WTC11 (cell line): ENCODE measurements at regions not wholly inside any gene's neighbourhood (a gene's known extent, or its start where the extent isn't known, plus 50 kb on each side); places are given as distances from the start of the nearest gene placed in this dataset.

ENCODE experiments used
- ATF2 ChIP-seq: sonication (generic); formaldehyde crosslinking; IDR thresholded peaks from 2 replicates; pipeline ENCODE4 v1.8.1; 2022; ENCODE audit warnings: low read depth, missing genetic modification reagents, borderline replicate concordance
- ELF4 ChIP-seq: sonication (generic); formaldehyde crosslinking; IDR thresholded peaks from 2 replicates; pipeline ENCODE4 v1.8.1; 2022; ENCODE audit warnings: low read depth, mild to moderate bottlenecking, moderate library complexity, missing genetic modification reagents
- JAZF1 ChIP-seq: fragments of 250-450 bp; sonication (Bioruptor Pico); IDR thresholded peaks from 2 replicates; pipeline ENCODE4 v1.9.0; 2021; ENCODE audit warnings: moderate library complexity, mild to moderate bottlenecking, inconsistent platforms
- KAT7 ChIP-seq: sonication (generic); formaldehyde crosslinking; IDR thresholded peaks from 2 replicates; pipeline ENCODE4 v1.8.1; 2023; ENCODE audit warnings: missing genetic modification reagents, mild to moderate bottlenecking, borderline replicate concordance
- NR2C2 ChIP-seq: sonication (generic); formaldehyde crosslinking; IDR thresholded peaks from 2 replicates; pipeline ENCODE4 v1.8.0; 2022; ENCODE audit warnings: mild to moderate bottlenecking, missing genetic modification reagents
- TF ChIP-seq, protein P1 (sequence below): fragments of 200-600 bp; IDR thresholded peaks from 2 replicates; pipeline ENCODE4 v1.8.0; 2022; ENCODE audit warnings: antibody characterized with exemption
- TF ChIP-seq, protein P2 (sequence below): sonication (generic); formaldehyde crosslinking; IDR thresholded peaks from 2 replicates; pipeline ENCODE4 v1.8.1; 2022; ENCODE audit warnings: low read depth, mild to moderate bottlenecking, moderate library complexity, missing genetic modification reagents, borderline replicate concordance

GRCh38 chr13:18959996-18960395 lies 221.6 kb downstream of the TUBA3C start:
- TF ChIP-seq, protein P1, sequence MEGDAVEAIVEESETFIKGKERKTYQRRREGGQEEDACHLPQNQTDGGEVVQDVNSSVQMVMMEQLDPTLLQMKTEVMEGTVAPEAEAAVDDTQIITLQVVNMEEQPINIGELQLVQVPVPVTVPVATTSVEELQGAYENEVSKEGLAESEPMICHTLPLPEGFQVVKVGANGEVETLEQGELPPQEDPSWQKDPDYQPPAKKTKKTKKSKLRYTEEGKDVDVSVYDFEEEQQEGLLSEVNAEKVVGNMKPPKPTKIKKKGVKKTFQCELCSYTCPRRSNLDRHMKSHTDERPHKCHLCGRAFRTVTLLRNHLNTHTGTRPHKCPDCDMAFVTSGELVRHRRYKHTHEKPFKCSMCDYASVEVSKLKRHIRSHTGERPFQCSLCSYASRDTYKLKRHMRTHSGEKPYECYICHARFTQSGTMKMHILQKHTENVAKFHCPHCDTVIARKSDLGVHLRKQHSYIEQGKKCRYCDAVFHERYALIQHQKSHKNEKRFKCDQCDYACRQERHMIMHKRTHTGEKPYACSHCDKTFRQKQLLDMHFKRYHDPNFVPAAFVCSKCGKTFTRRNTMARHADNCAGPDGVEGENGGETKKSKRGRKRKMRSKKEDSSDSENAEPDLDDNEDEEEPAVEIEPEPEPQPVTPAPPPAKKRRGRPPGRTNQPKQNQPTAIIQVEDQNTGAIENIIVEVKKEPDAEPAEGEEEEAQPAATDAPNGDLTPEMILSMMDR: no peak
- TF ChIP-seq ATF2 (CRISPR knock-in tag): no peak
- TF ChIP-seq JAZF1 (CRISPR knock-in tag): no peak
- TF ChIP-seq KAT7 (CRISPR knock-in tag): no peak
- no peak for TF ChIP-seq ELF4 (CRISPR knock-in tag)
- TF ChIP-seq, protein P2, sequence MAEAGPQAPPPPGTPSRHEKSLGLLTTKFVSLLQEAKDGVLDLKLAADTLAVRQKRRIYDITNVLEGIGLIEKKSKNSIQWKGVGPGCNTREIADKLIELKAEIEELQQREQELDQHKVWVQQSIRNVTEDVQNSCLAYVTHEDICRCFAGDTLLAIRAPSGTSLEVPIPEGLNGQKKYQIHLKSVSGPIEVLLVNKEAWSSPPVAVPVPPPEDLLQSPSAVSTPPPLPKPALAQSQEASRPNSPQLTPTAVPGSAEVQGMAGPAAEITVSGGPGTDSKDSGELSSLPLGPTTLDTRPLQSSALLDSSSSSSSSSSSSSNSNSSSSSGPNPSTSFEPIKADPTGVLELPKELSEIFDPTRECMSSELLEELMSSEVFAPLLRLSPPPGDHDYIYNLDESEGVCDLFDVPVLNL: no peak
- no peak for TF ChIP-seq NR2C2
